Neural cell (in vitro differentiated cells): ENCODE measurements at regions not wholly inside any gene's neighbourhood (a gene's known extent, or its start where the extent isn't known, plus 50 kb on each side); places are given as distances from the start of the nearest gene placed in this dataset.

Experiments used
- EP300 ChIP-seq: fragments of 450-650 bp; conservative IDR thresholded peaks from 2 replicates; pipeline ENCODE4 v1.6.1; 2014; ENCODE audit warnings: antibody characterized with exemption, mild to moderate bottlenecking, moderate library complexity; ENCODE audit not compliant: poor library complexity, severe bottlenecking
- EZH2 ChIP-seq: fragments of 200-600, 300-800 bp; shearing (Covaris generic), sonication (generic); IDR thresholded peaks from 2 replicates; pipeline ENCODE4 v1.6.1; 2014; ENCODE audit warnings: antibody characterized with exemption, low read length, borderline replicate concordance, mild to moderate bottlenecking; ENCODE audit not compliant: insufficient read depth, poor library complexity, severe bottlenecking
- MXI1 ChIP-seq: fragments of 450-650 bp; conservative IDR thresholded peaks from 2 replicates; pipeline ENCODE4 v1.6.1; 2014; ENCODE audit warnings: antibody characterized with exemption, mild to moderate bottlenecking; ENCODE audit not compliant: poor library complexity, severe bottlenecking
- POLR2AphosphoS5 ChIP-seq: IDR thresholded peaks from 2 replicates; pipeline ENCODE4 v1.6.1; 2012
- SMC3 ChIP-seq: fragments of 450-650 bp; conservative IDR thresholded peaks from 2 replicates; pipeline ENCODE4 v1.6.1; 2014; ENCODE audit warnings: antibody characterized with exemption, mild to moderate bottlenecking, moderate library complexity; ENCODE audit not compliant: poor library complexity
- TAF1 ChIP-seq: IDR thresholded peaks from 2 replicates; pipeline ENCODE4 v1.6.1; 2012; ENCODE audit warnings: low read depth
- TF ChIP-seq, protein P1 (sequence below): fragments of 450-650 bp; IDR thresholded peaks from 2 replicates; pipeline ENCODE4 v1.5.1; 2014; ENCODE audit warnings: antibody characterized with exemption, mild to moderate bottlenecking, moderate library complexity; ENCODE audit not compliant: poor library complexity, severe bottlenecking
- TF ChIP-seq, protein P2 (sequence below): IDR thresholded peaks from 2 replicates; pipeline ENCODE4 v1.6.1; 2012; ENCODE audit warnings: borderline replicate concordance

DNA sequence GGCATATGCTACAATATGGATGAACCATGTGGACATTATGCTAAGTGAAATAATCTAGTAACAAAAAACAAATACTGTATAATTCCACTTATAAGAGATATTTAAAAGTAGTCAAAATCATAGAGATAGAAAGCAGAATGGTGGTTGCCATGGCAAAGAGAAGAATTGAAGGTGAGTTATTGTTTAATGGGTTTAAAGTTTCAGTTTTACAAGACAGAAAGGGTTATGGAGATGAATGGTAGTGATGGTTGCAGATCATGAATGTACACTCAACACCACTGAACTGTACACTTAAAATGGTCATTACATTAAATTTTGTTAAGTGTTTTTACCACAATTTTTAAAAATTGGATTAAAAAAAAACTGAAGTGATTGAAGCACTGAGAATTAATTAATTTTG is 298.2 kb upstream of the ZC3H15 start:
- TF ChIP-seq EP300 (no peak), EZH2 (no peak), MXI1 (no peak), POLR2AphosphoS5 (no peak), SMC3 (no peak), TAF1 (no peak)
- TF ChIP-seq, protein P1, sequence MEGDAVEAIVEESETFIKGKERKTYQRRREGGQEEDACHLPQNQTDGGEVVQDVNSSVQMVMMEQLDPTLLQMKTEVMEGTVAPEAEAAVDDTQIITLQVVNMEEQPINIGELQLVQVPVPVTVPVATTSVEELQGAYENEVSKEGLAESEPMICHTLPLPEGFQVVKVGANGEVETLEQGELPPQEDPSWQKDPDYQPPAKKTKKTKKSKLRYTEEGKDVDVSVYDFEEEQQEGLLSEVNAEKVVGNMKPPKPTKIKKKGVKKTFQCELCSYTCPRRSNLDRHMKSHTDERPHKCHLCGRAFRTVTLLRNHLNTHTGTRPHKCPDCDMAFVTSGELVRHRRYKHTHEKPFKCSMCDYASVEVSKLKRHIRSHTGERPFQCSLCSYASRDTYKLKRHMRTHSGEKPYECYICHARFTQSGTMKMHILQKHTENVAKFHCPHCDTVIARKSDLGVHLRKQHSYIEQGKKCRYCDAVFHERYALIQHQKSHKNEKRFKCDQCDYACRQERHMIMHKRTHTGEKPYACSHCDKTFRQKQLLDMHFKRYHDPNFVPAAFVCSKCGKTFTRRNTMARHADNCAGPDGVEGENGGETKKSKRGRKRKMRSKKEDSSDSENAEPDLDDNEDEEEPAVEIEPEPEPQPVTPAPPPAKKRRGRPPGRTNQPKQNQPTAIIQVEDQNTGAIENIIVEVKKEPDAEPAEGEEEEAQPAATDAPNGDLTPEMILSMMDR = no peak
- TF ChIP-seq, protein P2, sequence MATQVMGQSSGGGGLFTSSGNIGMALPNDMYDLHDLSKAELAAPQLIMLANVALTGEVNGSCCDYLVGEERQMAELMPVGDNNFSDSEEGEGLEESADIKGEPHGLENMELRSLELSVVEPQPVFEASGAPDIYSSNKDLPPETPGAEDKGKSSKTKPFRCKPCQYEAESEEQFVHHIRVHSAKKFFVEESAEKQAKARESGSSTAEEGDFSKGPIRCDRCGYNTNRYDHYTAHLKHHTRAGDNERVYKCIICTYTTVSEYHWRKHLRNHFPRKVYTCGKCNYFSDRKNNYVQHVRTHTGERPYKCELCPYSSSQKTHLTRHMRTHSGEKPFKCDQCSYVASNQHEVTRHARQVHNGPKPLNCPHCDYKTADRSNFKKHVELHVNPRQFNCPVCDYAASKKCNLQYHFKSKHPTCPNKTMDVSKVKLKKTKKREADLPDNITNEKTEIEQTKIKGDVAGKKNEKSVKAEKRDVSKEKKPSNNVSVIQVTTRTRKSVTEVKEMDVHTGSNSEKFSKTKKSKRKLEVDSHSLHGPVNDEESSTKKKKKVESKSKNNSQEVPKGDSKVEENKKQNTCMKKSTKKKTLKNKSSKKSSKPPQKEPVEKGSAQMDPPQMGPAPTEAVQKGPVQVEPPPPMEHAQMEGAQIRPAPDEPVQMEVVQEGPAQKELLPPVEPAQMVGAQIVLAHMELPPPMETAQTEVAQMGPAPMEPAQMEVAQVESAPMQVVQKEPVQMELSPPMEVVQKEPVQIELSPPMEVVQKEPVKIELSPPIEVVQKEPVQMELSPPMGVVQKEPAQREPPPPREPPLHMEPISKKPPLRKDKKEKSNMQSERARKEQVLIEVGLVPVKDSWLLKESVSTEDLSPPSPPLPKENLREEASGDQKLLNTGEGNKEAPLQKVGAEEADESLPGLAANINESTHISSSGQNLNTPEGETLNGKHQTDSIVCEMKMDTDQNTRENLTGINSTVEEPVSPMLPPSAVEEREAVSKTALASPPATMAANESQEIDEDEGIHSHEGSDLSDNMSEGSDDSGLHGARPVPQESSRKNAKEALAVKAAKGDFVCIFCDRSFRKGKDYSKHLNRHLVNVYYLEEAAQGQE = no peak
